Mesendoderm (in vitro differentiated cells): ENCODE measurements at regions not wholly inside any gene's neighbourhood (a gene's known extent, or its start where the extent isn't known, plus 50 kb on each side); places are given as distances from the start of the nearest gene placed in this dataset.

ENCODE experiments used
- DNase-seq: peaks from one replicate; pipeline ENCODE4 v3.0.0; 2013
- H2AK5ac ChIP-seq: 2 replicates; pipeline ENCODE4 v1.6.1; 2013; ENCODE audit warnings: low read length, inconsistent platforms
- H2BK120ac ChIP-seq: 2 replicates; pipeline ENCODE4 v1.6.1; 2013; ENCODE audit warnings: low read depth, mild to moderate bottlenecking, low read length, moderate library complexity, mixed read lengths
- H2BK15ac ChIP-seq: replicated peaks from 2 replicates; pipeline ENCODE4 v1.6.1; 2013; ENCODE audit warnings: low read depth, mild to moderate bottlenecking, moderate library complexity
- H2BK5ac ChIP-seq: 2 replicates; pipeline ENCODE4 v1.6.1; 2013; ENCODE audit warnings: low read length, inconsistent platforms
- H3K18ac ChIP-seq: 2 replicates; pipeline ENCODE4 v1.6.1; 2013; ENCODE audit warnings: mild to moderate bottlenecking, low read length, mixed read lengths
- H3K23ac ChIP-seq: one replicate; pipeline ENCODE4 v1.6.1; 2013; ENCODE audit warnings: low read length
- H3K27ac ChIP-seq: 2 replicates; pipeline ENCODE4 v1.5.1; 2013; ENCODE audit warnings: low read depth, mild to moderate bottlenecking, inconsistent platforms, low read length, moderate library complexity
- H3K27me3 ChIP-seq: 2 replicates; pipeline ENCODE4 v1.6.1; 2013; ENCODE audit warnings: low read length, control low read depth, mild to moderate bottlenecking, inconsistent platforms; ENCODE audit not compliant: insufficient read depth, poor library complexity
- H3K36me3 ChIP-seq: 2 replicates; pipeline ENCODE4 v1.6.1; 2013; ENCODE audit warnings: low read length, inconsistent platforms; ENCODE audit not compliant: control insufficient read depth, insufficient read depth
- H3K4ac ChIP-seq: one replicate; pipeline ENCODE4 v1.6.1; 2013; ENCODE audit warnings: low read depth, mild to moderate bottlenecking, low read length, moderate library complexity
- H3K4me1 ChIP-seq: 2 replicates; pipeline ENCODE4 v1.6.1; 2013; ENCODE audit warnings: low read depth, low read length, inconsistent platforms; ENCODE audit not compliant: control insufficient read depth
- H3K4me2 ChIP-seq: 2 replicates; pipeline ENCODE4 v1.6.1; 2013; ENCODE audit warnings: low read length
- H3K4me3 ChIP-seq: 2 replicates; pipeline ENCODE4 v1.5.1; 2013; ENCODE audit warnings: mild to moderate bottlenecking, low read length
- H3K56ac ChIP-seq: one replicate; pipeline ENCODE4 v1.6.1; 2013; ENCODE audit warnings: low read length
- H3K79me1 ChIP-seq: 2 replicates; pipeline ENCODE4 v1.6.1; 2013; ENCODE audit warnings: low read length, inconsistent platforms
- H3K79me2 ChIP-seq: 2 replicates; pipeline ENCODE4 v1.6.1; 2013; ENCODE audit warnings: mild to moderate bottlenecking, low read length; ENCODE audit not compliant: control insufficient read depth, insufficient read depth
- H3K9ac ChIP-seq: 2 replicates; pipeline ENCODE4 v1.6.1; 2013; ENCODE audit warnings: low read length, inconsistent platforms
- H4K5ac ChIP-seq: one replicate; pipeline ENCODE4 v1.6.1; 2013; ENCODE audit warnings: low read length
- H4K8ac ChIP-seq: one replicate; pipeline ENCODE4 v1.6.1; 2013; ENCODE audit warnings: low read depth, mild to moderate bottlenecking, control low read depth, low read length, moderate library complexity
- WGBS: extraction: QIAGEN DNeasy Blood & Tissue Kit; methylation state at CpG from one replicate; pipeline ENCODE4 v1.1.7; 2013; ENCODE audit warnings: low lambda C conversion rate, missing lambda C conversion rate; ENCODE audit not compliant: insufficient coverage; ENCODE audit errors: extremely low coverage; 5-methylcytosine and 5-hydroxymethylcytosine counted together

- Histone ChIP-seq H4K8ac (no peak overlapping the region), H3K79me2 (no peaks in the 10 kb centered on the region), H3K27me3 (no peaks in the 10 kb centered on the region), H3K4me3 (no peak overlapping the region), H3K56ac (no peak overlapping the region), H2BK15ac (no peak overlapping the region), H3K4me1 (peaks cover 1% of the 10 kb centered on the region), H3K23ac (no peak overlapping the region), H3K36me3 (no peaks in the 10 kb centered on the region), H2AK5ac (no peak overlapping the region), H4K5ac (no peak overlapping the region), H3K9ac (no peak overlapping the region), H3K18ac (no peak overlapping the region), H3K79me1 (no peaks in the 10 kb centered on the region), H2BK5ac (no peak overlapping the region), H2BK120ac (no peak overlapping the region), H3K4me2 (no peak overlapping the region), H3K27ac (no peak overlapping the region), H3K4ac (no peak overlapping the region)
- peak; percentile 11 for DNase-seq
- no CpG with 5 or more reads among the region's 9 CpGs for WGBS
Measured at GRCh38 chr13:42658019-42658418, 84.1 kb downstream of the TNFSF11 start.

DNA sequence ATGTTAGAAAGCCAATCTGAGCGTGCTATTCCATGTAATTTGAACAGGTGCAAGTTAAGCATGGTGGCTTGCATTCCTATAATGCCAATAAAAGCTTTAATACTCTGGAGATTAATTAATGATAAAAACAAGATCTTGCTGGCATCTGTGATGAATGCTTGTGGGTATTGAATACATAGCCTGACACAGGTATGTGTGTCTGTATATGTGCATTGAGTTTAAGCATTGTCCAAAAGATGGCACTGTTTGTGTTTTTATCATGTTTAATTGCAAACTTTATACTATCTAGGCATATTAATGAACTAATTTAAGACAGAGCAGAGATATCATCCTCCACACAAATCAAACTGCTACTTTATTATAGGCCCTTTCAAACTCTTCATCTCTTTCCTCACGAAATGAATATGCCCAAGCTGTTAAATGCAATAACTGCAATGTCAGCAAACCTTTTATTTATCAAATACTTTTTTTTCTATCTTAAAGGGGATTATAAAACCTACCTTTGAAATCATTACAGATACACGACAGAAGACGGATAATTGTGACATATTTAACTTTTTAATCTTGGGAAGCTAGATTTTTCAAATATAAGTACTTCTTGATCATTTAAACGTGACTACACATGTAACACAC, 86.5 kb downstream of the TNFSF11 start:
- Histone ChIP-seq H3K27me3 (no peaks in the 10 kb centered on the region), H3K56ac (no peak overlapping the region), H2BK5ac (no peak overlapping the region), H2BK15ac (no peak overlapping the region), H3K4me1 (no peaks in the 10 kb centered on the region), H3K23ac (no peak overlapping the region), H2AK5ac (no peak overlapping the region), H3K9ac (no peak overlapping the region), H4K5ac (no peak overlapping the region), H3K4ac (no peak overlapping the region), H3K79me2 (no peaks in the 10 kb centered on the region), H3K4me2 (no peak overlapping the region), H3K36me3 (no peaks in the 10 kb centered on the region), H3K18ac (no peak overlapping the region), H4K8ac (no peak overlapping the region), H3K79me1 (no peaks in the 10 kb centered on the region), H3K27ac (no peak overlapping the region), H3K4me3 (no peak overlapping the region), H2BK120ac (no peak overlapping the region)
- WGBS: no CpG with 5 or more reads among the region's 5 CpGs
- DNase-seq: no peak

GRCh38 chr13:42667638-42668037, 93.7 kb downstream of the TNFSF11 start:
- Histone ChIP-seq H3K4me1 (no peaks in the 10 kb centered on the region), H2BK120ac (no peak overlapping the region), H2AK5ac (no peak overlapping the region)

DNA sequence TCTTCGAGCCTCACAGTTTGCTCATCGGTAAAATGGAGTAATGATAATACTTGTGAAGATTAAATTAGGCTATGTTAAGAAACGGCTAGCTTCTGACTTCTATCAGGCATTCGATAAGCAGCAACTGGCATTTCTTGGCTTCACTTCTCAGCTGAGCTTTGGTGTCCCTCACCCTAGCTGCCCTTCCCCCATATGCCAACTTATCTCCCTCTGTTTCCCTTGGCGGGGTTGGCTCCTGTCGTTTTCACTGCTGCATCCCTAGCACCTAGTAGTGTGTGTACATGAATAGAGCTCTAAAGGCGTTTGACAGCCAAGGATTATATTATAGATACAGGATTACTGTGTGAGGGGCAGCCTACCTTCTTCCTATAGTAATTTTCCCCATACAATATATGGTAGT, 97.5 kb downstream of the TNFSF11 start:
- DNase-seq: no peak
- no peak overlapping the region for H3K18ac ChIP-seq
- no peak overlapping the region for H3K4me3 ChIP-seq
- no CpG with 5 or more reads among the region's 7 CpGs for WGBS
- H3K79me2 ChIP-seq: no peaks in the 10 kb centered on the region
- no peaks in the 10 kb centered on the region for H3K79me1 ChIP-seq
- H2BK5ac ChIP-seq: no peak overlapping the region
- no peak overlapping the region for H3K23ac ChIP-seq
- H4K5ac ChIP-seq: no peak overlapping the region
- H4K8ac ChIP-seq: no peak overlapping the region
- H3K27ac ChIP-seq: no peak overlapping the region
- no peak overlapping the region for H2AK5ac ChIP-seq
- H3K56ac ChIP-seq: no peak overlapping the region
- H2BK15ac ChIP-seq: no peak overlapping the region
- H3K4ac ChIP-seq: no peak overlapping the region
- no peak overlapping the region for H2BK120ac ChIP-seq
- no peak overlapping the region for H3K4me2 ChIP-seq
- no peaks in the 10 kb centered on the region for H3K4me1 ChIP-seq
- H3K9ac ChIP-seq: no peak overlapping the region
- H3K27me3 ChIP-seq: no peaks in the 10 kb centered on the region
- no peaks in the 10 kb centered on the region for H3K36me3 ChIP-seq

More at GRCh38 chr13:42667638-42668037, 93.7 kb downstream of the TNFSF11 start:
- no peak overlapping the region for H3K27ac ChIP-seq
- no peak overlapping the region for H3K56ac ChIP-seq
- no peaks in the 10 kb centered on the region for H3K79me2 ChIP-seq
- H3K9ac ChIP-seq: no peak overlapping the region
- H3K79me1 ChIP-seq: no peaks in the 10 kb centered on the region
- H4K5ac ChIP-seq: no peak overlapping the region
- no peak overlapping the region for H3K23ac ChIP-seq
- no peak for DNase-seq
- no peaks in the 10 kb centered on the region for H3K36me3 ChIP-seq
- no peak overlapping the region for H3K4me3 ChIP-seq
- no peak overlapping the region for H2BK15ac ChIP-seq
- no peak overlapping the region for H3K4me2 ChIP-seq
- no peak overlapping the region for H4K8ac ChIP-seq
- H3K18ac ChIP-seq: no peak overlapping the region
- no peak overlapping the region for H3K4ac ChIP-seq
- H3K27me3 ChIP-seq: no peaks in the 10 kb centered on the region
- no peak overlapping the region for H2BK5ac ChIP-seq

DNA sequence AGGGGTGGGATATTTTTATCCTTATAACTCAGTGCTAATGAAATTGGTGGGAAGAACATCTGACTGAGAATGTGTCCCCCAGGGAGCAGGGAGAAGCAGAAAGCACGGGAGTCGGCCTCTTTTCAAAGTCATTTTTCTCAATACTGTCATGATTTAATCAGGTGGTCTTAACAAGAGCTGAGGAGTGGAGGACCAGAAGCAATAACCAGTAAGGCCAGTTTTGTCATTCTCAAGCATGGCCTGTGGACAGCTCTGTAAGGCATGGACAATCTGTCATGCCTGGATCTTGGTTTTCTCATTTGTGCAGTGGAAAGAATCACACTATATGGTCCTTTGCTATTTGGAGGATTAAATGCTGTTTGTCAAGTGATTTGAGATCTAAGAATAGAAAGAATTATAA, 99.7 kb downstream of the TNFSF11 start:
- DNase-seq: no peak
- Histone ChIP-seq H2BK5ac (no peak overlapping the region), H3K56ac (no peak overlapping the region), H3K4me3 (no peak overlapping the region), H3K27ac (no peak overlapping the region), H2AK5ac (no peak overlapping the region), H4K8ac (no peak overlapping the region), H2BK120ac (no peak overlapping the region), H3K36me3 (no peaks in the 10 kb centered on the region), H3K4ac (no peak overlapping the region), H3K79me1 (no peaks in the 10 kb centered on the region), H2BK15ac (no peak overlapping the region), H4K5ac (no peak overlapping the region), H3K4me2 (no peak overlapping the region), H3K4me1 (peaks cover 3% of the 10 kb centered on the region), H3K23ac (no peak overlapping the region), H3K9ac (no peak overlapping the region), H3K27me3 (no peaks in the 10 kb centered on the region), H3K79me2 (no peaks in the 10 kb centered on the region), H3K18ac (no peak overlapping the region)
- no CpG with 5 or more reads among the region's 2 CpGs for WGBS

DNA sequence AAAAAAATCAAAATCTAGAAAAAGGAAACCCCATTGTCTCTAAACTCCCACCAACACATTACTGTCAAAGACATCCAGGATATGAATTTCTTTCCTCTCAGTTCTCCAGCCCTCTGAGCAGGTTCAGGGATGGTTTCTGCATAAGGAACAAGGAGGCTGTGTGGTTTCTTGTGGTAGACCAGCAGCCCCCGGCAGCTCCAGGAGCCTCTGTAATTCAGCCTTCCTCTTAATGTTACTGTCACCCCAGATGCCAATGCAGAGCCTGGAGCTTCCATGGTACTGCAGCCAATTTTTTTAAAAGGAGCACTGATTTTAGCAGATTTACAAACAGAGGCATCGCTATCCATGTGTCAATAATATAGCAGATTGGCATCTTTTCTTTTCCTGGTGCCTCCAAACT, 100.6 kb upstream of the FAM216B start:
- Histone ChIP-seq H2BK5ac (no peak overlapping the region), H3K27ac (no peak overlapping the region), H3K4ac (no peak overlapping the region), H3K79me1 (no peaks in the 10 kb centered on the region), H3K4me2 (no peak overlapping the region), H2BK120ac (no peak overlapping the region), H2AK5ac (no peak overlapping the region), H3K79me2 (no peaks in the 10 kb centered on the region), H3K4me1 (peaks cover 3% of the 10 kb centered on the region), H4K8ac (no peak overlapping the region), H3K23ac (no peak overlapping the region), H3K56ac (no peak overlapping the region), H3K4me3 (no peak overlapping the region), H3K18ac (no peak overlapping the region), H3K9ac (no peak overlapping the region), H3K27me3 (no peaks in the 10 kb centered on the region), H3K36me3 (no peaks in the 10 kb centered on the region), H4K5ac (no peak overlapping the region), H2BK15ac (no peak overlapping the region)
- DNase-seq: no peak
- no CpG with 5 or more reads among the region's 2 CpGs for WGBS
